KMS-11 (cell line): ENCODE measurements at regions not wholly inside any gene's neighbourhood (a gene's known extent, or its start where the extent isn't known, plus 50 kb on each side); places are given as distances from the start of the nearest gene placed in this dataset.

Experiments
- H2AFZ ChIP-seq: fragments of 200-600 bp; sonication (generic); 2 replicates; pipeline ENCODE4 v1.6.1; 2016; ENCODE audit warnings: antibody characterized with exemption, mixed run types, low read depth
- H3K27ac ChIP-seq: fragments of 200-600 bp; sonication (generic); 2 replicates; pipeline ENCODE4 v1.6.1; 2016; ENCODE audit warnings: mild to moderate bottlenecking, mixed run types
- H3K27me3 ChIP-seq: fragments of 200-600 bp; sonication (generic); 2 replicates; pipeline ENCODE4 v1.6.1; 2017; ENCODE audit warnings: mild to moderate bottlenecking, low read depth, mixed run types, moderate library complexity; ENCODE audit not compliant: insufficient read depth
- H3K36me3 ChIP-seq: fragments of 200-600 bp; sonication (generic); 2 replicates; pipeline ENCODE4 v1.6.1; 2017; ENCODE audit warnings: mild to moderate bottlenecking, mixed run types; ENCODE audit not compliant: insufficient read depth
- H3K4me1 ChIP-seq: fragments of 200-600 bp; sonication (generic); 2 replicates; pipeline ENCODE4 v1.6.1; 2016; ENCODE audit warnings: mild to moderate bottlenecking, low read depth, mixed run types; ENCODE audit not compliant: poor library complexity, severe bottlenecking
- H3K4me2 ChIP-seq: fragments of 200-600 bp; sonication (generic); 2 replicates; pipeline ENCODE4 v1.7.0; 2016; ENCODE audit warnings: mild to moderate bottlenecking, mixed run types
- H3K4me3 ChIP-seq: fragments of 200-600 bp; sonication (generic); IDR thresholded peaks from 2 replicates; pipeline ENCODE4 v1.6.1; 2017; ENCODE audit warnings: low read depth, low read length, mixed read lengths; ENCODE audit not compliant: insufficient read depth
- H3K79me2 ChIP-seq: fragments of 200-600 bp; sonication (generic); 2 replicates; pipeline ENCODE4 v1.6.1; 2016; ENCODE audit warnings: low read depth, mixed run types; ENCODE audit not compliant: insufficient read depth
- H3K9ac ChIP-seq: fragments of 200-600 bp; sonication (generic); 2 replicates; pipeline ENCODE4 v1.6.1; 2016; ENCODE audit warnings: mild to moderate bottlenecking, mixed run types
- H4K20me1 ChIP-seq: fragments of 200-600 bp; sonication (generic); 2 replicates; pipeline ENCODE4 v1.6.1; 2016; ENCODE audit warnings: mild to moderate bottlenecking, mixed run types; ENCODE audit not compliant: insufficient read depth
- CTCF ChIP-seq: fragments of 200-600 bp; sonication (generic); conservative IDR thresholded peaks from 2 replicates; pipeline ENCODE4 v1.6.1; 2017; ENCODE audit warnings: low read depth, mild to moderate bottlenecking, antibody characterized with exemption, low read length, moderate library complexity, mixed read lengths

- no peaks in the 10 kb centered on the region for H4K20me1 ChIP-seq
- no peak overlapping the region for H3K27ac ChIP-seq
- no peaks in the 10 kb centered on the region for H3K79me2 ChIP-seq
- no peak overlapping the region for H3K4me2 ChIP-seq
- TF ChIP-seq CTCF = no peak
- no peaks in the 10 kb centered on the region for H3K27me3 ChIP-seq
- H3K36me3 ChIP-seq = no peaks in the 10 kb centered on the region
- peaks cover 10% of the 10 kb centered on the region for H3K4me1 ChIP-seq
- no peak overlapping the region for H3K4me3 ChIP-seq
- H3K9ac ChIP-seq = no peak overlapping the region
- H2AFZ ChIP-seq = no peak overlapping the region
Observed at GRCh38 chrX:74251006-74251930, 52.7 kb upstream of the ZCCHC13 start.

- no peak overlapping the region for H3K4me3 ChIP-seq
- H2AFZ ChIP-seq = no peak overlapping the region
- H3K4me1 ChIP-seq = peaks cover 10% of the 10 kb centered on the region
- H3K79me2 ChIP-seq = no peaks in the 10 kb centered on the region
- no peaks in the 10 kb centered on the region for H3K36me3 ChIP-seq
- H3K9ac ChIP-seq = no peak overlapping the region
- TF ChIP-seq CTCF = no peak
- no peaks in the 10 kb centered on the region for H3K27me3 ChIP-seq
- no peak overlapping the region for H3K4me2 ChIP-seq
- H3K27ac ChIP-seq = no peak overlapping the region
- H4K20me1 ChIP-seq = no peaks in the 10 kb centered on the region
Observed at GRCh38 chrX:74250574-74250973, 53.4 kb upstream of the ZCCHC13 start.

- Histone ChIP-seq H3K36me3 (no peaks in the 10 kb centered on the region), H3K9ac (no peak overlapping the region), H3K27me3 (no peaks in the 10 kb centered on the region), H2AFZ (no peak overlapping the region), H4K20me1 (no peaks in the 10 kb centered on the region), H3K4me1 (peaks cover 10% of the 10 kb centered on the region), H3K79me2 (no peaks in the 10 kb centered on the region), H3K4me2 (no peak overlapping the region), H3K4me3 (no peak overlapping the region), H3K27ac (no peak overlapping the region)
- TF ChIP-seq CTCF = no peak
Observed at GRCh38 chrX:74249963-74250362, 54.0 kb upstream of the ZCCHC13 start.

- no peaks in the 10 kb centered on the region for H4K20me1 ChIP-seq
- peaks cover 10% of the 10 kb centered on the region for H3K4me1 ChIP-seq
- H3K36me3 ChIP-seq = no peaks in the 10 kb centered on the region
- no peaks in the 10 kb centered on the region for H3K79me2 ChIP-seq
- H3K4me3 ChIP-seq = no peak overlapping the region
- no peak overlapping the region for H2AFZ ChIP-seq
- no peak overlapping the region for H3K4me2 ChIP-seq
- no peak overlapping the region for H3K27ac ChIP-seq
- TF ChIP-seq CTCF = no peak
- no peak overlapping the region for H3K9ac ChIP-seq
- no peaks in the 10 kb centered on the region for H3K27me3 ChIP-seq
Observed at GRCh38 chrX:74248889-74249288, 55.1 kb upstream of the ZCCHC13 start.
